Mesothelial cell of epicardium (in vitro differentiated cells): ENCODE measurements at regions not wholly inside any gene's neighbourhood (a gene's known extent, or its start where the extent isn't known, plus 50 kb on each side); places are given as distances from the start of the nearest gene placed in this dataset.

Experiments
- DNase-seq, 2 experiments: peaks; one replicate each; pipeline ENCODE4 v3.0.0; 2021; ENCODE audit warnings: low spot score in 2 of 2; ENCODE audit not compliant: unreplicated experiment in 2 of 2
- H3K27ac Mint-ChIP-seq: 2 replicates; pipeline ENCODE4 v1.8.0; 2021; ENCODE audit warnings: mixed read lengths
- H3K27me3 Mint-ChIP-seq: 2 replicates; pipeline ENCODE4 v1.8.0; 2021; ENCODE audit warnings: low read depth, mixed read lengths
- H3K36me3 Mint-ChIP-seq: 2 replicates; pipeline ENCODE4 v1.8.0; 2021; ENCODE audit warnings: mixed read lengths
- H3K4me1 Mint-ChIP-seq: 2 replicates; pipeline ENCODE4 v1.8.0; 2021; ENCODE audit warnings: mixed read lengths
- H3K4me3 Mint-ChIP-seq: 2 replicates; pipeline ENCODE4 v1.8.0; 2021; ENCODE audit warnings: mild to moderate bottlenecking, moderate library complexity, mixed read lengths
- H3K9me3 Mint-ChIP-seq: 2 replicates; pipeline ENCODE4 v1.8.0; 2021; ENCODE audit warnings: mixed read lengths
- CTCF ChIP-seq: fragments of 200-600 bp; sonication (generic); IDR thresholded peaks from one replicate; pipeline ENCODE4 v1.5.0; 2021; ENCODE audit warnings: antibody characterized with exemption; ENCODE audit not compliant: unreplicated experiment

- DNase-seq: no peak
- H3K36me3 Mint-ChIP-seq: peaks cover 5% of the 10 kb centered on the region
- H3K27me3 Mint-ChIP-seq: no peaks in the 10 kb centered on the region
- no peaks in the 10 kb centered on the region for H3K4me1 Mint-ChIP-seq
- H3K9me3 Mint-ChIP-seq: peaks cover 13% of the 10 kb centered on the region
- H3K27ac Mint-ChIP-seq: no peak overlapping the region
- no peak overlapping the region for H3K4me3 Mint-ChIP-seq
- TF ChIP-seq CTCF: no peak
Measured at GRCh38 chr5:82493221-82493620, 215.1 kb upstream of the RPS23 start.

- H3K27me3 Mint-ChIP-seq: no peaks in the 10 kb centered on the region
- H3K4me1 Mint-ChIP-seq: no peaks in the 10 kb centered on the region
- H3K9me3 Mint-ChIP-seq: peaks cover 9% of the 10 kb centered on the region
- peaks cover 5% of the 10 kb centered on the region for H3K36me3 Mint-ChIP-seq
- no peak overlapping the region for H3K27ac Mint-ChIP-seq
- TF ChIP-seq CTCF: no peak
- no peak for DNase-seq
- H3K4me3 Mint-ChIP-seq: no peak overlapping the region
Measured at GRCh38 chr5:82491397-82491796, 213.2 kb upstream of the RPS23 start.

GRCh38 chr5:82489683-82490082, 211.5 kb upstream of the RPS23 start:
- DNase-seq: no peak
- Mint-ChIP-seq H3K4me3 (no peak overlapping the region), H3K9me3 (peaks cover 5% of the 10 kb centered on the region), H3K36me3 (no peaks in the 10 kb centered on the region), H3K4me1 (no peaks in the 10 kb centered on the region), H3K27me3 (no peaks in the 10 kb centered on the region), H3K27ac (no peak overlapping the region)
- TF ChIP-seq CTCF: no peak

GRCh38 chr5:82487131-82487530, 209.0 kb upstream of the RPS23 start:
- Mint-ChIP-seq H3K27ac (no peak overlapping the region), H3K4me3 (no peak overlapping the region), H3K36me3 (no peaks in the 10 kb centered on the region), H3K9me3 (peaks cover 5% of the 10 kb centered on the region), H3K27me3 (peaks cover 7% of the 10 kb centered on the region), H3K4me1 (no peaks in the 10 kb centered on the region)
- no peak for TF ChIP-seq CTCF
- no peak for DNase-seq

- Mint-ChIP-seq H3K4me3 (no peak overlapping the region), H3K4me1 (peaks cover 7% of the 10 kb centered on the region), H3K27ac (no peak overlapping the region), H3K27me3 (peaks cover 9% of the 10 kb centered on the region), H3K36me3 (no peaks in the 10 kb centered on the region), H3K9me3 (peaks cover under 1% of the 10 kb centered on the region)
- no peak for DNase-seq
- TF ChIP-seq CTCF: no peak
Measured at GRCh38 chr5:82480331-82480730, 202.2 kb upstream of the RPS23 start.

GRCh38 chr5:82476155-82476554, 198.0 kb upstream of the RPS23 start:
- Mint-ChIP-seq H3K27me3 (peaks cover 2% of the 10 kb centered on the region), H3K9me3 (no peaks in the 10 kb centered on the region), H3K4me1 (peaks cover 7% of the 10 kb centered on the region), H3K36me3 (no peaks in the 10 kb centered on the region), H3K27ac (no peak overlapping the region), H3K4me3 (no peak overlapping the region)
- no peak for TF ChIP-seq CTCF
- no peak for DNase-seq
